ENCODE measurements at regions not wholly inside any gene's neighbourhood (a gene's known extent, or its start where the extent isn't known, plus 50 kb on each side); places are given as distances from the start of the nearest gene placed in this dataset.

DNA sequence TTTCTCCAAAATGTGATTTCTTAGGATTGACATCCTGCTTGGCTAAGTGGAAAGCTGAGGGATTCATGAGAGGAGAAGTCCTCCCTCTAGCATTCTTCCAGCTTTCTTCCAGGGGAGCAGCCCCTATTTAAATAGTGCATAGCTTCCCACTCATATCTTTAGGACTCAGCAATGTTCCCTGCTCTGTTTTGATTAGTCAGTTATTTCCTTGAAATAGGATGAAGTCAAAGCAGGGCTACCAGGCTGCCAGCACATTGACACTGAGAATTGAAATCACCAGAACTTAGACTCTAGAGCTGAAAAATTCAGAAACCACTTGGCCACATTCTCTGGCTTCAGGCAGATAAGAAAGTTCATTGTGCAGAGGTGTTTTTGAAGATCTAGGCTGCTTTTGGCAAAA lies 74.7 kb upstream of the SMAD1 start:
- intact Hi-C loops (cut with micrococcal nuclease; ENCODE audit: unreplicated experiment) (no loop called here), in situ Hi-C loops (cut with HindIII; ENCODE audit: low pct_unique_long_range_greater_than_20kb, low sequenced_read_pairs) (no loop called here)
- H3K36me3 ChIP-seq (ENCODE audit: control insufficient read depth, insufficient read depth, low read length): no peaks in the 10 kb centered on the region
- H3K4me3 ChIP-seq (ENCODE audit: low read depth in 2 of 2, low read length in 2 of 2): no peak overlapping the region
- H3K27ac ChIP-seq (ENCODE audit: low read length): no peak overlapping the region
- H3K27me3 ChIP-seq (ENCODE audit: control insufficient read depth, insufficient read depth, low read length): no peaks in the 10 kb centered on the region
- ATAC-seq: no peak
- no peak for DNase-seq (ENCODE audit: low read depth, low spot score)
- CTCF ChIA-PET: no interaction called here
- no peaks in the 10 kb centered on the region for H3K9me3 ChIP-seq (ENCODE audit: control insufficient read depth, insufficient read depth, low read depth, low read length)
- TF ChIP-seq, protein P1, sequence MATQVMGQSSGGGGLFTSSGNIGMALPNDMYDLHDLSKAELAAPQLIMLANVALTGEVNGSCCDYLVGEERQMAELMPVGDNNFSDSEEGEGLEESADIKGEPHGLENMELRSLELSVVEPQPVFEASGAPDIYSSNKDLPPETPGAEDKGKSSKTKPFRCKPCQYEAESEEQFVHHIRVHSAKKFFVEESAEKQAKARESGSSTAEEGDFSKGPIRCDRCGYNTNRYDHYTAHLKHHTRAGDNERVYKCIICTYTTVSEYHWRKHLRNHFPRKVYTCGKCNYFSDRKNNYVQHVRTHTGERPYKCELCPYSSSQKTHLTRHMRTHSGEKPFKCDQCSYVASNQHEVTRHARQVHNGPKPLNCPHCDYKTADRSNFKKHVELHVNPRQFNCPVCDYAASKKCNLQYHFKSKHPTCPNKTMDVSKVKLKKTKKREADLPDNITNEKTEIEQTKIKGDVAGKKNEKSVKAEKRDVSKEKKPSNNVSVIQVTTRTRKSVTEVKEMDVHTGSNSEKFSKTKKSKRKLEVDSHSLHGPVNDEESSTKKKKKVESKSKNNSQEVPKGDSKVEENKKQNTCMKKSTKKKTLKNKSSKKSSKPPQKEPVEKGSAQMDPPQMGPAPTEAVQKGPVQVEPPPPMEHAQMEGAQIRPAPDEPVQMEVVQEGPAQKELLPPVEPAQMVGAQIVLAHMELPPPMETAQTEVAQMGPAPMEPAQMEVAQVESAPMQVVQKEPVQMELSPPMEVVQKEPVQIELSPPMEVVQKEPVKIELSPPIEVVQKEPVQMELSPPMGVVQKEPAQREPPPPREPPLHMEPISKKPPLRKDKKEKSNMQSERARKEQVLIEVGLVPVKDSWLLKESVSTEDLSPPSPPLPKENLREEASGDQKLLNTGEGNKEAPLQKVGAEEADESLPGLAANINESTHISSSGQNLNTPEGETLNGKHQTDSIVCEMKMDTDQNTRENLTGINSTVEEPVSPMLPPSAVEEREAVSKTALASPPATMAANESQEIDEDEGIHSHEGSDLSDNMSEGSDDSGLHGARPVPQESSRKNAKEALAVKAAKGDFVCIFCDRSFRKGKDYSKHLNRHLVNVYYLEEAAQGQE (IDR thresholded peaks at IDR 0.05; ENCODE audit: insufficient read depth in 1 of 2, low read depth in 2 of 2, low read length in 1 of 2): no peak
- TF ChIP-seq POLR2AphosphoS5 (IDR thresholded peaks at IDR 0.05; ENCODE audit: low read depth, low read length): no peak
- TF ChIP-seq, protein P2, sequence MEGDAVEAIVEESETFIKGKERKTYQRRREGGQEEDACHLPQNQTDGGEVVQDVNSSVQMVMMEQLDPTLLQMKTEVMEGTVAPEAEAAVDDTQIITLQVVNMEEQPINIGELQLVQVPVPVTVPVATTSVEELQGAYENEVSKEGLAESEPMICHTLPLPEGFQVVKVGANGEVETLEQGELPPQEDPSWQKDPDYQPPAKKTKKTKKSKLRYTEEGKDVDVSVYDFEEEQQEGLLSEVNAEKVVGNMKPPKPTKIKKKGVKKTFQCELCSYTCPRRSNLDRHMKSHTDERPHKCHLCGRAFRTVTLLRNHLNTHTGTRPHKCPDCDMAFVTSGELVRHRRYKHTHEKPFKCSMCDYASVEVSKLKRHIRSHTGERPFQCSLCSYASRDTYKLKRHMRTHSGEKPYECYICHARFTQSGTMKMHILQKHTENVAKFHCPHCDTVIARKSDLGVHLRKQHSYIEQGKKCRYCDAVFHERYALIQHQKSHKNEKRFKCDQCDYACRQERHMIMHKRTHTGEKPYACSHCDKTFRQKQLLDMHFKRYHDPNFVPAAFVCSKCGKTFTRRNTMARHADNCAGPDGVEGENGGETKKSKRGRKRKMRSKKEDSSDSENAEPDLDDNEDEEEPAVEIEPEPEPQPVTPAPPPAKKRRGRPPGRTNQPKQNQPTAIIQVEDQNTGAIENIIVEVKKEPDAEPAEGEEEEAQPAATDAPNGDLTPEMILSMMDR (IDR thresholded peaks at IDR 0.05): no peak
- H3K4me1 ChIP-seq (ENCODE audit: control insufficient read depth, insufficient read depth, low read length): no peaks in the 10 kb centered on the region
- no TSS peak for BruUV-seq (replicated peaks)
- POLR2A ChIA-PET: no interaction called here

DNA sequence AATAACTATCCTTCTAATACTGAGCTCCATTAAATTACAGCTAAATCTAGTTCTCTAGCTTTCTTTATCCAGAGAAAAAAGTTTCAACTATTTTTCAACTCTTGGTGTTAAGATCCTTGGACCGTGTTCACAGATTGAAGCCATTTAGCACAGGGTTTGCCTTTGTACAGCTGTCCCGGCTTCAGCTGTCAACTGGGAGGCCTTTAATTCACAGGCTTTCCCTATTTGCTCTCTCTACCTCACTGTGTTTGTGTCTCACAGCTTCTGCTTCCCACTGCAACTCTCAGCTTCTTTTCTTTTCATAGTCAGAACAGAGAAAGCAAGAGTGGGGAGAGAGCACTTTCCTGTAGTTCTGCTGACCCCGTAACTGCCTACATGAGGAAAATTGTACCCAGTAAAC lies 76.9 kb upstream of the SMAD1 start:
- no peaks in the 10 kb centered on the region for H3K4me1 ChIP-seq (ENCODE audit: control insufficient read depth, insufficient read depth, low read length)
- BruUV-seq (replicated peaks): no TSS peak
- no peak for ATAC-seq
- ChIA-PET POLR2A (no interaction called here), CTCF (no interaction called here)
- H3K27ac ChIP-seq (ENCODE audit: low read length): no peak overlapping the region
- intact Hi-C loops (cut with micrococcal nuclease; ENCODE audit: unreplicated experiment) (no loop called here), in situ Hi-C loops (cut with HindIII; ENCODE audit: low pct_unique_long_range_greater_than_20kb, low sequenced_read_pairs) (no loop called here)
- H3K27me3 ChIP-seq (ENCODE audit: control insufficient read depth, insufficient read depth, low read length): no peaks in the 10 kb centered on the region
- no peaks in the 10 kb centered on the region for H3K9me3 ChIP-seq (ENCODE audit: control insufficient read depth, insufficient read depth, low read depth, low read length)
- no peak overlapping the region for H3K4me3 ChIP-seq (ENCODE audit: low read depth in 2 of 2, low read length in 2 of 2)
- TF ChIP-seq, protein P2 (IDR thresholded peaks at IDR 0.05): no peak
- TF ChIP-seq, protein P1 (IDR thresholded peaks at IDR 0.05; ENCODE audit: insufficient read depth in 1 of 2, low read depth in 2 of 2, low read length in 1 of 2): no peak
- TF ChIP-seq SIN3A (IDR thresholded peaks at IDR 0.05; ENCODE audit: borderline replicate concordance, insufficient read depth, low read depth, low read length) (no peak), POLR2AphosphoS5 (IDR thresholded peaks at IDR 0.05; ENCODE audit: low read depth, low read length) (no peak), TCF7L2 (IDR thresholded peaks at IDR 0.05; ENCODE audit: low read depth, low read length) (no peak)
- H3K36me3 ChIP-seq (ENCODE audit: control insufficient read depth, insufficient read depth, low read length): no peaks in the 10 kb centered on the region
- no peak for DNase-seq (ENCODE audit: low read depth, low spot score)

Data from Panc1 (cell line).